OCI-LY1 (cell line): ENCODE measurements at regions not wholly inside any gene's neighbourhood (a gene's known extent, or its start where the extent isn't known, plus 50 kb on each side); places are given as distances from the start of the nearest gene placed in this dataset.

ENCODE experiments used
- H2AFZ ChIP-seq: fragments of 200-600 bp; sonication (generic), shearing (Covaris generic); 2 replicates; pipeline ENCODE4 v1.6.0; 2014; ENCODE audit warnings: antibody characterized with exemption, mild to moderate bottlenecking, low read length
- H3F3A ChIP-seq: fragments of 200-600 bp; sonication (generic), shearing (Covaris generic); 2 replicates; pipeline ENCODE4 v1.6.0; 2014; ENCODE audit warnings: mild to moderate bottlenecking, antibody characterized with exemption, low read length, moderate library complexity; ENCODE audit not compliant: insufficient read depth
- H3K27ac ChIP-seq: fragments of 200-600 bp; sonication (generic); 2 replicates; pipeline ENCODE4 v1.5.1; 2014; ENCODE audit warnings: low read length, mixed run types, mild to moderate bottlenecking, low read depth; ENCODE audit not compliant: poor library complexity, severe bottlenecking
- H3K27me3 ChIP-seq: fragments of 200-600 bp; sonication (generic); 2 replicates; pipeline ENCODE4 v1.6.0; 2014; ENCODE audit warnings: antibody characterized with exemption, mild to moderate bottlenecking, low read length, moderate library complexity; ENCODE audit not compliant: insufficient read depth
- H3K36me3 ChIP-seq: fragments of 200-600 bp; sonication (generic); 2 replicates; pipeline ENCODE4 v1.6.1; 2014; ENCODE audit warnings: mild to moderate bottlenecking, antibody characterized with exemption, low read length, moderate library complexity, mixed read lengths; ENCODE audit not compliant: insufficient read depth
- H3K4me1 ChIP-seq: fragments of 200-600 bp; sonication (generic); 2 replicates; pipeline ENCODE4 v1.5.1; 2014; ENCODE audit warnings: mild to moderate bottlenecking, low read length, moderate library complexity; ENCODE audit not compliant: insufficient read depth, severe bottlenecking
- H3K4me2 ChIP-seq: fragments of 200-600 bp; sonication (generic), shearing (Covaris generic); 2 replicates; pipeline ENCODE4 v1.6.1; 2014; ENCODE audit warnings: low read length
- H3K4me3 ChIP-seq: fragments of 200-600 bp; sonication (generic); 2 replicates; pipeline ENCODE4 v1.5.1; 2014; ENCODE audit warnings: low read length, low read depth, mild to moderate bottlenecking, mixed read lengths; ENCODE audit not compliant: poor library complexity, severe bottlenecking
- H3K79me2 ChIP-seq: fragments of 200-600 bp; shearing (Covaris generic); 2 replicates; pipeline ENCODE4 v1.6.1; 2016; ENCODE audit warnings: mixed run types, low read length, mixed read lengths; ENCODE audit not compliant: insufficient read depth
- H3K9ac ChIP-seq: fragments of 200-600 bp; sonication (generic), shearing (Covaris generic); 2 replicates; pipeline ENCODE4 v1.6.1; 2014; ENCODE audit warnings: mild to moderate bottlenecking, low read length, mixed read lengths
- H3K9me2 ChIP-seq: fragments of 200-600 bp; sonication (generic), shearing (Covaris generic); 2 replicates; pipeline ENCODE4 v1.6.1; 2014; ENCODE audit warnings: low read depth, mild to moderate bottlenecking, low read length, mixed read lengths
- H3K9me3 ChIP-seq: fragments of 200-600 bp; shearing (Covaris generic); 2 replicates; pipeline ENCODE4 v1.6.1; 2014; ENCODE audit warnings: low read length, mixed read lengths
- H4K20me1 ChIP-seq: fragments of 200-600 bp; sonication (generic), shearing (Covaris generic); 2 replicates; pipeline ENCODE4 v1.6.0; 2016; ENCODE audit warnings: mild to moderate bottlenecking, low read length; ENCODE audit not compliant: insufficient read depth
- EZH2 ChIP-seq: fragments of 200-600 bp; sonication (generic), shearing (Covaris generic); IDR thresholded peaks from 2 replicates; pipeline ENCODE4 v1.8.0; 2017; ENCODE audit warnings: borderline replicate concordance, mixed run types, mild to moderate bottlenecking, antibody characterized with exemption, low read length, moderate library complexity, mixed read lengths
- TF ChIP-seq, protein P1 (sequence below): fragments of 200-600 bp; sonication (generic), shearing (Covaris generic); IDR thresholded peaks from 2 replicates; pipeline ENCODE4 v1.5.1; 2017; ENCODE audit warnings: mild to moderate bottlenecking, antibody characterized with exemption, low read length, moderate library complexity, mixed read lengths

DNA sequence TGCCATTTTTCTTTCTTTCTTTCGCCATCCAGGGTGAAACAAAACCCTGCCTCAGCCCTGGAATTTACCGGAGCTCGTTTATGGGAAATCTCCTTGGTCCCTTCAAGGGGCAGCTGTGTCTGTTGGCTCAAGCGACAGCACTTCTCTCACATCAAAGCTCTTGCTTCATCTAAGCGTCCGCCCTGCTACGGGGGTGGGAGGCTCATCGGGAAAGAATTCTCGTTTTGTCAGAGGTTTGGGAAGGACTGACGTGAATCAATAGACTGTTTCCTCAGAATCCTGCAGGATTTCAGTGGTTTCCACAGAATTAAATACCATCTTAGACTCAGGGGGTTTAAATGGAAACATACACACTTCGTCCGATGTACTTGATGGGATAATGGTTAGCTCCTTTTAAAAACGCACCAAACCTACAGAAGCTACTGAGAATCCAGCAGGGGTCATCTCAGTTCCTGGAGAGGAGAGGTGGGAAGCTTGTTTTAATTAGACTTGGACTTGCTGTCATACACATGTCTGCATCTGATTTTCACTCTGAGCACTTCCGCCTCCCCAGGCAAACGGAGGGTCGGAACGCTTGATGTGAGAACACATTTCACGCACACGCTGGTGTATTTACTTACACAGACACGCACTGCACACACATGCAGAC, 91.6 kb downstream of the ASB1 start:
- Histone ChIP-seq H3K4me2 (no peak overlapping the region), H3K4me1 (no peaks in the 10 kb centered on the region), H3K9me3 (no peaks in the 10 kb centered on the region), H3K9ac (no peak overlapping the region), H3K4me3 (no peak overlapping the region), H3K27me3 (no peaks in the 10 kb centered on the region; the same call in 1 of the 2 replicates), H3F3A (no peaks in the 10 kb centered on the region), H4K20me1 (no peaks in the 10 kb centered on the region), H2AFZ (no peak overlapping the region), H3K27ac (no peak overlapping the region), H3K79me2 (no peaks in the 10 kb centered on the region), H3K9me2 (no peaks in the 10 kb centered on the region), H3K36me3 (no peaks in the 10 kb centered on the region)
- no peak for TF ChIP-seq EZH2

DNA sequence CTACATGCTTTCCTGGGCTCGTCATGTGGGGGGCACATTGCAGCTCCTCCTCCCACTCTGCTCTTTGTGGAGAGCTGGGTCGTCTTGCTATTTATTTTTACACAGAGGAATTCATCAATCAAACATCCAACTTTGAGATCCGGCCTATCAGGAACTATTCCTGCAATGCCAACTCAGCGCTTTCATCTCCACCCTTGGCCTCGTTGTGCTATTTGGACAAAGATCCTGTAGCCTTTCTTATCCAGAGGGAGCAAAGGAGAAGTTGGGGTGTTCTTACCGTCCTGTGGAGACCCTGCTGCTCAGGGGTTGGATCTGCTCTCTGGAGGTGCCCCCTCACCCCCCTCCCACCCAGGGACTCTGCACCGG, 92.1 kb downstream of the ASB1 start:
- H3K79me2 ChIP-seq = no peaks in the 10 kb centered on the region
- no peaks in the 10 kb centered on the region; the same call in 1 of the 2 replicates for H3K27me3 ChIP-seq
- H3K9ac ChIP-seq = no peak overlapping the region
- no peak overlapping the region for H2AFZ ChIP-seq
- no peaks in the 10 kb centered on the region for H3K4me1 ChIP-seq
- TF ChIP-seq, protein P1, sequence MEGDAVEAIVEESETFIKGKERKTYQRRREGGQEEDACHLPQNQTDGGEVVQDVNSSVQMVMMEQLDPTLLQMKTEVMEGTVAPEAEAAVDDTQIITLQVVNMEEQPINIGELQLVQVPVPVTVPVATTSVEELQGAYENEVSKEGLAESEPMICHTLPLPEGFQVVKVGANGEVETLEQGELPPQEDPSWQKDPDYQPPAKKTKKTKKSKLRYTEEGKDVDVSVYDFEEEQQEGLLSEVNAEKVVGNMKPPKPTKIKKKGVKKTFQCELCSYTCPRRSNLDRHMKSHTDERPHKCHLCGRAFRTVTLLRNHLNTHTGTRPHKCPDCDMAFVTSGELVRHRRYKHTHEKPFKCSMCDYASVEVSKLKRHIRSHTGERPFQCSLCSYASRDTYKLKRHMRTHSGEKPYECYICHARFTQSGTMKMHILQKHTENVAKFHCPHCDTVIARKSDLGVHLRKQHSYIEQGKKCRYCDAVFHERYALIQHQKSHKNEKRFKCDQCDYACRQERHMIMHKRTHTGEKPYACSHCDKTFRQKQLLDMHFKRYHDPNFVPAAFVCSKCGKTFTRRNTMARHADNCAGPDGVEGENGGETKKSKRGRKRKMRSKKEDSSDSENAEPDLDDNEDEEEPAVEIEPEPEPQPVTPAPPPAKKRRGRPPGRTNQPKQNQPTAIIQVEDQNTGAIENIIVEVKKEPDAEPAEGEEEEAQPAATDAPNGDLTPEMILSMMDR = no peak
- TF ChIP-seq EZH2 = no peak
- no peaks in the 10 kb centered on the region for H3K9me2 ChIP-seq
- no peaks in the 10 kb centered on the region for H3K9me3 ChIP-seq
- no peaks in the 10 kb centered on the region for H3K36me3 ChIP-seq
- no peaks in the 10 kb centered on the region for H3F3A ChIP-seq
- H3K27ac ChIP-seq = no peak overlapping the region
- no peaks in the 10 kb centered on the region for H4K20me1 ChIP-seq
- H3K4me2 ChIP-seq = no peak overlapping the region
- H3K4me3 ChIP-seq = no peak overlapping the region

DNA sequence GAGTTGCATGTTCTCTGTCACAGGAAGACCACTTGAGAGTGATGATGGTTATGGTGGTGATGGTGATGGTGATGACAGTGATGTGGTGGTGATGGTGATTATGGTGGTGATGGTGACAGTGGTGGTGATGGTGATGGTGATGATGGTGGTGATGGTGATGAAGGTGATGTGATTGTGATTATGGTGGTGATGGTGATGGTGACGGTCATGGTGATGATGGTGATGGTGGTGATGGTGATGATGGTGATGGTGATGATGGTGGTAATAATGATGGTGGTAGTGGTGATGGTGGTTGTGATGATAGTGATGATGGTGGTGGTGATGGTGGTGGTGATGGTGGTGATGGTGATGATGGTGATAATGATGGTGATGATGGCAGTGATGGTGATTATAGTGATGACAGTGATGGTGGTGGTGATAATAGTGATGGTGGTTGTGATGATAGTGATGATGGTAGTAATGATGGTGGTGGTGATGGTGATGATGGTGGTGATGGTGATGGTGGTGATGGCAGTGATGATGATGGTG, 93.7 kb downstream of the ASB1 start:
- Histone ChIP-seq H2AFZ (no peak overlapping the region), H3K79me2 (no peaks in the 10 kb centered on the region), H3K27me3 (no peaks in the 10 kb centered on the region; the same call in 1 of the 2 replicates), H3K9me3 (no peaks in the 10 kb centered on the region), H3K36me3 (no peaks in the 10 kb centered on the region), H4K20me1 (no peaks in the 10 kb centered on the region), H3K4me3 (no peak overlapping the region), H3K4me1 (no peaks in the 10 kb centered on the region), H3K27ac (no peak overlapping the region), H3K9ac (no peak overlapping the region), H3F3A (no peaks in the 10 kb centered on the region), H3K4me2 (no peak overlapping the region), H3K9me2 (no peaks in the 10 kb centered on the region)
- TF ChIP-seq, protein P1 = no peak
- TF ChIP-seq EZH2 = no peak

DNA sequence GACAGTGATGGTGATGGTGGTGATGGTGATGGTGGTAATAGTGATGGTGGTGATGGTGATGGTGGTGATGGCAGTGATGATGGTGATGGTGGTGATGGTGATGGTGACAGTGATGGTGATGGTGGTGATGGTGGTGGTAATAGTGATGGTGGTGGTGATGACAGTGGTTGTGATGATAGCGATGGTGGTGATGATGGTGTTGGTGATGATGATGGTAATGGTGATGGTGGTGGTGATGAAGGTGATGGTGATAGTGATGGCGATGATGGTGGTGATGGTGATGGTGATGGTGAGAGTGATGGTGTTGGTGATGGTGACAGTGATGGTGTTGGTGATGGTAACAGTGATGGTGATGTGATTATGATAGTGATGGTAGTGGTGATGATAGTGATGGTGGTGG, 94.3 kb downstream of the ASB1 start:
- no peaks in the 10 kb centered on the region for H3K79me2 ChIP-seq
- H3K4me3 ChIP-seq = no peak overlapping the region
- no peaks in the 10 kb centered on the region for H3K9me2 ChIP-seq
- no peak overlapping the region for H3K27ac ChIP-seq
- TF ChIP-seq EZH2 = no peak
- no peaks in the 10 kb centered on the region for H3F3A ChIP-seq
- H2AFZ ChIP-seq = no peak overlapping the region
- H3K27me3 ChIP-seq = no peaks in the 10 kb centered on the region; the same call in 1 of the 2 replicates
- H3K9me3 ChIP-seq = no peaks in the 10 kb centered on the region
- H3K4me1 ChIP-seq = no peaks in the 10 kb centered on the region
- H4K20me1 ChIP-seq = no peaks in the 10 kb centered on the region
- no peaks in the 10 kb centered on the region for H3K36me3 ChIP-seq
- H3K4me2 ChIP-seq = no peak overlapping the region
- H3K9ac ChIP-seq = no peak overlapping the region
